OCI-LY3 (cell line): ENCODE measurements at regions not wholly inside any gene's neighbourhood (a gene's known extent, or its start where the extent isn't known, plus 50 kb on each side); places are given as distances from the start of the nearest gene placed in this dataset.
A peak's percentile ranks its signal among the peaks of the same experiment; 100 is the strongest.

Experiments used
- H2AFZ ChIP-seq: fragments of 200-600, 300-600 bp; shearing (Covaris generic); 2 replicates; pipeline ENCODE4 v1.6.0; 2014; ENCODE audit warnings: antibody characterized with exemption, low read depth, low read length
- H3K27ac ChIP-seq: fragments of 200-600, 300-600 bp; sonication (generic); 2 replicates; pipeline ENCODE4 v1.5.1; 2014; ENCODE audit warnings: mild to moderate bottlenecking, low read length, moderate library complexity, mixed read lengths
- H3K27me3 ChIP-seq: fragments of 200-600, 300-600 bp; sonication (generic); 2 replicates; pipeline ENCODE4 v1.6.1; 2014; ENCODE audit warnings: low read depth, low read length, mixed read lengths
- H3K36me3 ChIP-seq: fragments of 200-600, 300-600 bp; sonication (generic); replicated peaks from 2 replicates; pipeline ENCODE3; 2014; ENCODE audit warnings: low read depth, low read length, mixed read lengths
- H3K4me1 ChIP-seq: fragments of 300-600, 200-600 bp; sonication (generic); 2 replicates; pipeline ENCODE4 v1.6.1; 2014; ENCODE audit warnings: low read length, mixed read lengths
- H3K4me2 ChIP-seq: fragments of 200-600, 300-600 bp; sonication (generic); 2 replicates; pipeline ENCODE4 v1.6.1; 2014; ENCODE audit warnings: low read length, mixed read lengths
- H3K4me3 ChIP-seq: fragments of 300-600, 200-600 bp; sonication (generic); 2 replicates; pipeline ENCODE4 v1.5.1; 2014; ENCODE audit warnings: antibody characterized with exemption, mild to moderate bottlenecking, low read length, moderate library complexity
- H3K79me2 ChIP-seq: fragments of 300-600, 200-600 bp; shearing (Covaris generic); 2 replicates; pipeline ENCODE4 v1.6.1; 2014; ENCODE audit warnings: mild to moderate bottlenecking, low read length, mixed read lengths
- H3K9ac ChIP-seq: fragments of 300-600, 200-600 bp; shearing (Covaris generic); 2 replicates; pipeline ENCODE4 v1.6.0; 2014; ENCODE audit warnings: mild to moderate bottlenecking, low read length, moderate library complexity
- H3K9me3 ChIP-seq: fragments of 200-600, 300-600 bp; shearing (Covaris generic); 2 replicates; pipeline ENCODE4 v1.6.1; 2014; ENCODE audit warnings: low read length, mixed read lengths; ENCODE audit not compliant: insufficient read depth
- H4K20me1 ChIP-seq: fragments of 200-600, 300-600 bp; sonication (generic); 2 replicates; pipeline ENCODE4 v1.6.1; 2016; ENCODE audit warnings: low read length, mixed read lengths; ENCODE audit not compliant: insufficient read depth
- EZH2phosphoT487 ChIP-seq: fragments of 200-600 bp; shearing (Covaris generic); IDR thresholded peaks from 2 replicates; pipeline ENCODE4 v1.6.1; 2018; ENCODE audit warnings: antibody characterized with exemption, mixed run types, low read depth
- TF ChIP-seq, protein P1 (sequence below): fragments of 200-600, 300-600 bp; sonication (generic); IDR thresholded peaks from 2 replicates; pipeline ENCODE4 v1.5.1; 2014; ENCODE audit warnings: antibody characterized with exemption, low read length, low read depth

DNA sequence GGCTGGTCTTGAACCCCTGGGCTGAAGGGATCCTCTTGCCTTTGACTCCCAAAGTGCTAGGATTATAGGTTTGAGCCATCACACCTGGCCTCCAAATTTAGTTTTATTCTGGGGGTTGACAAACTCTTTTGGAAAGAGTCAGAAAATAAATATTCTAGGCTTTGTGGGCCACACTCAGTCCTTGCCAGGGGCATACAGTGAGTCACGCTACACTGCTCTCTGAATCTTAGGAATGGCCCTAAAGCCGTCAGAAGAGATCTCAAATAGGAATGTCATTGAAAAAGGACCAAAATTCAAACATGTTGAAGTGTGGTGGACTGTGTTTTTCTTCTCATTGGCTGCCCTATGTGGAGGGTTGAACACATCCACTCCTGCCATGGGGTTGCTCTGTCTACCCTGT, 127.7 kb upstream of the BASP1 start:
- no peak overlapping the region for H3K4me3 ChIP-seq
- no peaks in the 10 kb centered on the region for H3K36me3 ChIP-seq
- no peak overlapping the region for H2AFZ ChIP-seq
- H3K4me2 ChIP-seq: no peak overlapping the region
- H3K4me1 ChIP-seq: peaks cover 9% of the 10 kb centered on the region
- no peaks in the 10 kb centered on the region for H3K27me3 ChIP-seq
- H3K9ac ChIP-seq: no peak overlapping the region
- no peaks in the 10 kb centered on the region for H3K9me3 ChIP-seq
- TF ChIP-seq, protein P1, sequence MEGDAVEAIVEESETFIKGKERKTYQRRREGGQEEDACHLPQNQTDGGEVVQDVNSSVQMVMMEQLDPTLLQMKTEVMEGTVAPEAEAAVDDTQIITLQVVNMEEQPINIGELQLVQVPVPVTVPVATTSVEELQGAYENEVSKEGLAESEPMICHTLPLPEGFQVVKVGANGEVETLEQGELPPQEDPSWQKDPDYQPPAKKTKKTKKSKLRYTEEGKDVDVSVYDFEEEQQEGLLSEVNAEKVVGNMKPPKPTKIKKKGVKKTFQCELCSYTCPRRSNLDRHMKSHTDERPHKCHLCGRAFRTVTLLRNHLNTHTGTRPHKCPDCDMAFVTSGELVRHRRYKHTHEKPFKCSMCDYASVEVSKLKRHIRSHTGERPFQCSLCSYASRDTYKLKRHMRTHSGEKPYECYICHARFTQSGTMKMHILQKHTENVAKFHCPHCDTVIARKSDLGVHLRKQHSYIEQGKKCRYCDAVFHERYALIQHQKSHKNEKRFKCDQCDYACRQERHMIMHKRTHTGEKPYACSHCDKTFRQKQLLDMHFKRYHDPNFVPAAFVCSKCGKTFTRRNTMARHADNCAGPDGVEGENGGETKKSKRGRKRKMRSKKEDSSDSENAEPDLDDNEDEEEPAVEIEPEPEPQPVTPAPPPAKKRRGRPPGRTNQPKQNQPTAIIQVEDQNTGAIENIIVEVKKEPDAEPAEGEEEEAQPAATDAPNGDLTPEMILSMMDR: no peak
- TF ChIP-seq EZH2phosphoT487: no peak
- H3K27ac ChIP-seq: no peak overlapping the region
- H4K20me1 ChIP-seq: no peaks in the 10 kb centered on the region
- H3K79me2 ChIP-seq: no peaks in the 10 kb centered on the region

DNA sequence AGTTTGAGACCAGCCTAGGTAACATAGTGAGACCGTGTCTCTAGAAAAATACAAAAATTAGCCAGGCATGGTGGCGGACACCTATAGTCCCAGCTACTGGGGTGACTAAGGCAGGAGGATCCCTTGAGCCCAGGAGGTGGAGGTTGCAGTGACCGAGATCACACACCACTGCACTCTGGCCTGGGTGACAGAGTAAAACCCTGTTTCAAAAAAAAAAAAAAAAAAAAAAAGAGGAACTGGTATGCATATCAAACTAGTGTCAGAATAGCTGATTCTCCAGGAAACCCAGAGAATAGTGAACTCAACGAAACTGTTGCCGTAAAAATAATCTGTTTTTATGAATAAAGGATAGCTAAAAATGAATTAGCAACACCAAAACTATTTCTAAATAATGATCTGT, 126.6 kb upstream of the BASP1 start:
- Histone ChIP-seq H3K4me1 (peaks cover 9% of the 10 kb centered on the region), H3K4me2 (peak overlapping the region; percentile 46), H3K9ac (no peak overlapping the region), H3K9me3 (no peaks in the 10 kb centered on the region), H4K20me1 (no peaks in the 10 kb centered on the region), H3K4me3 (no peak overlapping the region), H3K27me3 (no peaks in the 10 kb centered on the region), H3K36me3 (no peaks in the 10 kb centered on the region), H3K79me2 (no peaks in the 10 kb centered on the region), H2AFZ (no peak overlapping the region), H3K27ac (no peak overlapping the region)
- no peak for TF ChIP-seq EZH2phosphoT487
- TF ChIP-seq, protein P1: no peak

DNA sequence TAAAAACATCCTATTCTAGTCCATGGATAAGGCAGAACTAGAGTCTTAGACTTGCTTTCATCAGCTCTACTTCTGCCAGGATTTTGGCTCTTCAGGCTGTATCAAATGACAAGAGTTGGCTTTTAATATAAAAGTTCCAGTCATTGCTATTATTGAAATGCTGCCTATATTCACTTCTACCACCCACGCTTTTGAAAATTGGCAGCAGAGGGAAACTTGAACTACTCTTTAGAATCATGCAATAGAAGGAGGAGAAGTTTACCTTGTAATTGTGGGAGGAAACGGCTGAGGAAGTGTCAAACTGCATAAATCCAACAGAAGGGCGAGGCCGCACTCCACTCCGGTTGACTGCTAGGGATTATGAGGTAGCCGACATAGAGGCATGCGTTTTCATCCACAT, 122.6 kb upstream of the BASP1 start:
- Histone ChIP-seq H3K9ac (no peak overlapping the region), H3K4me2 (no peak overlapping the region), H3K79me2 (no peaks in the 10 kb centered on the region), H3K27ac (no peak overlapping the region), H3K4me3 (no peak overlapping the region), H2AFZ (no peak overlapping the region), H3K4me1 (peaks cover 9% of the 10 kb centered on the region), H3K9me3 (no peaks in the 10 kb centered on the region), H4K20me1 (no peaks in the 10 kb centered on the region), H3K36me3 (no peaks in the 10 kb centered on the region), H3K27me3 (no peaks in the 10 kb centered on the region)
- no peak for TF ChIP-seq EZH2phosphoT487
- TF ChIP-seq, protein P1: no peak

DNA sequence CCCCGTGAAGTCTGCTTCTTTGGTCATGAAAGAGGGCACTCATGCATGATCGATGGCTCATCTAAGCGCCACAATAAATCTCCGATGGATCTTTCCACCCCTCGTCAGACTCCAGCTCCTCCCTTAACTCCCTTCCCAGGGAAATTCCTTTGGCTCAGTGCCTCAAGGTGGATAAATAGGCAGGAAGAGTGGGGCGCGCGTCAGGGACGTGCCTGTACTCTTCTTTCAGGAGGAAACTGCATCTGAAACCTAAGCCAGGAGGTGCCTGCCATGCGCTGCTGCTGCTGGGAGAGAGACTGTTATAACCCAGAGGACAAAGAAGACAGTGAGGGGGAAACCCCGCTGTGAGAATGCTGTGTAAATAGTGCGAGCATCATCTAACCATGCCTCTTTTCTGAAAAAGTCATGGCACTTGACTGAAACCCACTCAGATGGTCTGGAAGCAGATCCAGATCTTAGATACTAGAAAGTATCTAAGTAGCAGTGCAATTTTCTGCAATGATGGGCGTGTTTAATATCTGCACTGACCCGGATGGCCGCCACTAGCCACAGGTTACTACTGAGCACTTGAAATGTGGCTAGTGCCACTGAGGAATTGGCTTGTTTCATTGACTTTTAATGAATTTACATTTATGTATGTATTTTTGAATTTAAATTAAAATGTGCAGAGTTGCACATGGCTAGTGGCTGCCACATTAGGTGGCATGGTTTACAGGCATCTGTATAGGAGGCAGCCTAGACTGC, 120.3 kb upstream of the BASP1 start:
- TF ChIP-seq, protein P1: no peak
- no peak for TF ChIP-seq EZH2phosphoT487
- Histone ChIP-seq H3K27me3 (no peaks in the 10 kb centered on the region), H2AFZ (no peak overlapping the region), H3K4me1 (no peaks in the 10 kb centered on the region), H3K36me3 (no peaks in the 10 kb centered on the region), H3K9me3 (no peaks in the 10 kb centered on the region), H3K4me2 (no peak overlapping the region), H3K9ac (no peak overlapping the region), H3K79me2 (no peaks in the 10 kb centered on the region), H3K27ac (no peak overlapping the region), H3K4me3 (no peak overlapping the region), H4K20me1 (no peaks in the 10 kb centered on the region)
